GM18873 (cell line): ENCODE measurements at regions not wholly inside any gene's neighbourhood (a gene's known extent, or its start where the extent isn't known, plus 50 kb on each side); places are given as distances from the start of the nearest gene placed in this dataset.

Source experiments
- ATAC-seq: cut with Tn5 transposase; IDR thresholded peaks from one replicate; pipeline ENCODE4 v1.9.1; 2021; ENCODE audit warnings: mild to moderate bottlenecking, moderate library complexity, moderate number of reproducible peaks; ENCODE audit not compliant: unreplicated experiment, low FRiP score

GRCh38 chr18:39515299-39515698, 1949.7 kb upstream of the CELF4 start:
- no peak for ATAC-seq

GRCh38 chr18:39513186-39513585, 1947.6 kb upstream of the CELF4 start:
- ATAC-seq, result no peak

GRCh38 chr18:39506581-39507330, 1941.2 kb upstream of the CELF4 start:
- no peak for ATAC-seq

GRCh38 chr18:39500306-39500705, 1934.7 kb upstream of the CELF4 start:
- no peak for ATAC-seq

- ATAC-seq, result no peak
Measured at GRCh38 chr18:39497821-39498220, 1932.2 kb upstream of the CELF4 start.

GRCh38 chr18:39496986-39497385, 1931.4 kb upstream of the CELF4 start:
- ATAC-seq, result no peak

GRCh38 chr18:39494211-39494896, 1928.8 kb upstream of the CELF4 start:
- ATAC-seq, result no peak

- no peak for ATAC-seq
Measured at GRCh38 chr18:39491408-39491807, 1925.8 kb upstream of the CELF4 start.

GRCh38 chr18:39489431-39489830, 1923.8 kb upstream of the CELF4 start:
- no peak for ATAC-seq

GRCh38 chr18:39487932-39488331, 1922.3 kb upstream of the CELF4 start:
- no peak for ATAC-seq

- no peak for ATAC-seq
Measured at GRCh38 chr18:39486268-39486667, 1920.7 kb upstream of the CELF4 start.

GRCh38 chr18:39485696-39486095, 1920.1 kb upstream of the CELF4 start:
- no peak for ATAC-seq

- ATAC-seq, result no peak
Measured at GRCh38 chr18:39481281-39481680, 1915.7 kb upstream of the CELF4 start.

- ATAC-seq, result no peak
Measured at GRCh38 chr18:39480494-39481195, 1915.0 kb upstream of the CELF4 start.

GRCh38 chr18:39464006-39464405, 1898.4 kb upstream of the CELF4 start:
- no peak for ATAC-seq

- no peak for ATAC-seq
Measured at GRCh38 chr18:39462436-39462835, 1896.8 kb upstream of the CELF4 start.

GRCh38 chr18:39460136-39460535, 1894.5 kb upstream of the CELF4 start:
- no peak for ATAC-seq

- ATAC-seq, result no peak
Measured at GRCh38 chr18:39455285-39455684, 1889.7 kb upstream of the CELF4 start.

GRCh38 chr18:39454866-39455265, 1889.3 kb upstream of the CELF4 start:
- ATAC-seq, result no peak

- ATAC-seq, result no peak
Measured at GRCh38 chr18:39453882-39454281, 1888.3 kb upstream of the CELF4 start.

GRCh38 chr18:39453356-39453755, 1887.8 kb upstream of the CELF4 start:
- ATAC-seq, result no peak
